BE2C (cell line): ENCODE measurements at regions not wholly inside any gene's neighbourhood (a gene's known extent, or its start where the extent isn't known, plus 50 kb on each side); places are given as distances from the start of the nearest gene placed in this dataset.

ENCODE experiments used
- DNase-seq: peaks from one replicate; pipeline ENCODE4 v3.0.0-alpha.2; 2020
- H3K27me3 ChIP-seq: fragments of 250-450 bp; sonication (Bioruptor Pico); 2 replicates; pipeline ENCODE4 v1.5.1; 2020; ENCODE audit warnings: mild to moderate bottlenecking
- H3K36me3 ChIP-seq: fragments of 250-450 bp; sonication (Bioruptor Pico); 2 replicates; pipeline ENCODE4 v1.5.1; 2020; ENCODE audit warnings: mild to moderate bottlenecking
- H3K4me1 ChIP-seq: fragments of 250-450 bp; sonication (Bioruptor Pico); 2 replicates; pipeline ENCODE4 v1.5.1; 2020
- H3K4me3 ChIP-seq: 2 replicates; pipeline ENCODE4 v1.5.1; 2011; ENCODE audit warnings: low read depth, low read length
- H3K9me3 ChIP-seq: fragments of 250-450 bp; sonication (Bioruptor Pico); 2 replicates; pipeline ENCODE4 v1.5.1; 2020
- CTCF ChIP-seq: IDR thresholded peaks from 2 replicates; pipeline ENCODE4 v1.5.1; 2012; ENCODE audit warnings: mild to moderate bottlenecking, low read depth, low read length

- H3K4me1 ChIP-seq = no peaks in the 10 kb centered on the region
- no peak for DNase-seq
- H3K27me3 ChIP-seq = no peaks in the 10 kb centered on the region
- H3K36me3 ChIP-seq = no peaks in the 10 kb centered on the region
- H3K9me3 ChIP-seq = no peaks in the 10 kb centered on the region; the same call in 1 of the 2 replicates
- H3K4me3 ChIP-seq = no peak overlapping the region
- TF ChIP-seq CTCF = no peak
Observed at GRCh38 chr2:5842326-5842725, 150.1 kb downstream of the SOX11 start.

DNA sequence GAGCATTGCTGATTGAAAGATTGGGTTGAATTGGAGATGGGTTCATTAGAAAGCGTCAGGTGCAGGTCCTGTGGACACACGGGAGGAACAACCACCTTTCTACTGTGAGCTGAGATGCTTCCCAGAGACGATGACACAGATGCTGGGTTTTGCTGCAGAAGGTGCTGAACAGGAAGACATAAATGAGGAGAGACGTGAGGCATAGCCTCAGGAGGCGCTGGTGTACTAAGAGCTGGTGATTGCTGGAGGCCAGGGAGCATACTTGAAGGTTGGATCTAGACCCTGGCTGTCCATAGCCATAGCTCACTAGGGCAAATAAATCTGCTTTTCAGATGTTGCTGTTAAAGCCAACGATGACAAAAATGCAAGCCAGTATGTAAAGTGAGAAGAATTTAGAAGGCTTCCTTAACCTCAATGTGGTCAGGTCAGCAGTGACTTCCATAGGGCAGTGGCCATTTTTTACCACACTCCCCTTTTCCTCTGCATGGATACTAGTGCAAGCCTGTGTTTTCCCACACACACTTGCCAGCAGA lies 153.7 kb downstream of the SOX11 start:
- no peak for TF ChIP-seq CTCF
- no peaks in the 10 kb centered on the region for H3K27me3 ChIP-seq
- no peaks in the 10 kb centered on the region for H3K4me1 ChIP-seq
- no peaks in the 10 kb centered on the region for H3K36me3 ChIP-seq
- no peak overlapping the region for H3K4me3 ChIP-seq
- DNase-seq = no peak
- H3K9me3 ChIP-seq = no peaks in the 10 kb centered on the region; the same call in none of the 2 replicates

DNA sequence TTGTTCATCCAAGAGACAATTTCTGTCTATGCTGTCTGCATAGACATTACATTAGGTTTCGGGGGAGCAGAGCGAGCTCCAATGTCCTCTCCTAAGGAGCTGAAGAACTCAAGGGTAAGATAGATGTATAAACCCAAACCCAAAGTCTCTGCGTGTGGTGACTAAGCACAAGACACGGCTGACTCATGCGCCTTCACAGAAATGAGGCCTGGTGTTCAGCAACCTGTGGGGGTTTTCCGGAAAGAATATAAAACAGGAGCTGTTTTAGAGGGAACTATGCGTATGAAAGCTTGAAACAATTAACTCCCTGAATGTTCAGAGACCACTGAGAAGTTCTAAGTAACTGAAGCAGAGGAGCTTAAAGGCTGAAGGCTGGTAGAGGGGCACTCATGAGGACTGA lies 154.7 kb downstream of the SOX11 start:
- Histone ChIP-seq H3K4me3 (no peak overlapping the region), H3K9me3 (no peaks in the 10 kb centered on the region; the same call in none of the 2 replicates), H3K27me3 (no peaks in the 10 kb centered on the region), H3K36me3 (no peaks in the 10 kb centered on the region), H3K4me1 (no peaks in the 10 kb centered on the region)
- TF ChIP-seq CTCF = no peak
- no peak for DNase-seq

GRCh38 chr2:5849562-5849961 lies 157.4 kb downstream of the SOX11 start:
- Histone ChIP-seq H3K36me3 (no peaks in the 10 kb centered on the region), H3K27me3 (no peaks in the 10 kb centered on the region), H3K4me1 (no peaks in the 10 kb centered on the region), H3K4me3 (no peak overlapping the region), H3K9me3 (no peaks in the 10 kb centered on the region; the same call in none of the 2 replicates)
- TF ChIP-seq CTCF = no peak
- no peak for DNase-seq

DNA sequence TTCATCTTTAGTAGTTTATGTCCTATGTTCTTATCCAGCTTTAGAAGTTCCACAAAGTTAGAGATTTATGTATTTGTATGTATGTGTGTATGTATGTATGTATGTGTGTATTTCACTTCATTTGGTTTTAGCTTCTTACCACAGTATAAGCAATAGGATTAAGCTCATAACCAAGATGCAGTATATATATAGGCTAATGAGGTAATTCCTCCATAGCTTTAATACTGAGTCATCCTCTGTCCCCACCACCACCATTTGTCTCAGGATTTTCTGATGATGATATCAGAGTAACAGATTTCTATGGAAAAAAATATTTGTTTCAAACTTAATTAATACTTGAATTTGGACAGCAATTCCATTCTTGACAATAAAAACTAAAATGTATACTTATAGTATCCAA lies 159.2 kb downstream of the SOX11 start:
- Histone ChIP-seq H3K4me1 (no peaks in the 10 kb centered on the region), H3K36me3 (no peaks in the 10 kb centered on the region), H3K9me3 (no peaks in the 10 kb centered on the region; the same call in 1 of the 2 replicates), H3K4me3 (no peak overlapping the region), H3K27me3 (no peaks in the 10 kb centered on the region)
- no peak for TF ChIP-seq CTCF
- DNase-seq = no peak

GRCh38 chr2:5854797-5855196 lies 162.6 kb downstream of the SOX11 start:
- Histone ChIP-seq H3K9me3 (no peaks in the 10 kb centered on the region; the same call in none of the 2 replicates), H3K4me1 (no peaks in the 10 kb centered on the region), H3K27me3 (no peaks in the 10 kb centered on the region), H3K4me3 (no peak overlapping the region), H3K36me3 (no peaks in the 10 kb centered on the region)
- DNase-seq = no peak
- TF ChIP-seq CTCF = no peak
